Smooth muscle cell of the brain vasculature (primary cell): ENCODE measurements at regions not wholly inside any gene's neighbourhood (a gene's known extent, or its start where the extent isn't known, plus 50 kb on each side); places are given as distances from the start of the nearest gene placed in this dataset.

ENCODE experiments used
- DNase-seq: peaks from one replicate; pipeline ENCODE4 v3.0.0-alpha.2; 2012; ENCODE audit warnings: low read depth, low spot score

DNA sequence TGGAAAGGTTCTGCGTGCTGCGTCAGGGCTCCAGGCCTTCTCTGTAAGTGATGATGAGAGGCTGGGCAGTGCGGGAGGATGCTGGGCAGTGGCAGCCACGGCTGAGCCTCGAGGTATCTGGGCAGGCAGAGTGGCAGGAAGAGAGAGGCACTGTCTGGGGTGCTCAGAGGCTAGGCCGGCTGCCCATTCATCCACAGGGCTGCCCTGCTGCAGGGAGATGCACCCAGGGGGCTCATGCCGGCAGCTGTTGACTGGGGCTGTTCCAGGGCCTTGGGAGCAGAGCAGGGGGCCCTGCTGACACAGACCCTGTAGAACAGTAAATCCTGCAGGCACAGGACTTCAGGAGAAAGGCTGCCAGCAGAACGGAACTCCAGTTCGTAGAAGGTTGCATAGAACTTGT is 88.8 kb downstream of the BOD1 start:
- no peak for DNase-seq

DNA sequence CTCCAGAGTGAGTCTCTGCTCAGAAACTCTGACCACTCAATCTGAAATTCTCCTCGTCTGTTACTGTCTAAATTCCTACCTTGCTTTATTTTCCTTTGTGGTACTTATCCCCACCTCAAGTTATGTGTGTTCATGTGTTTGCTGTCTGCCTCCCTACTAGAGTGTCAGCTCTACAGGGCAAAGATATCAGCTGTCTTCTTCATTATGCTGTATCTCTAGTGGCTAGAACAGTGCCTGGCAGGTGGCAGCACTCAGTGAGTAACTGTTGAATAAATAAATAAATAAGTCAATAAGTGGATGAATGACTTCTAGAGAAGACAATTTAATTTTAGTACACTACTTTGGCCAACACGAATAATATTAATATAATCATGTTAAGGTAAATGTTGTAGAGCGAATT is 92.3 kb downstream of the BOD1 start:
- no peak for DNase-seq

DNA sequence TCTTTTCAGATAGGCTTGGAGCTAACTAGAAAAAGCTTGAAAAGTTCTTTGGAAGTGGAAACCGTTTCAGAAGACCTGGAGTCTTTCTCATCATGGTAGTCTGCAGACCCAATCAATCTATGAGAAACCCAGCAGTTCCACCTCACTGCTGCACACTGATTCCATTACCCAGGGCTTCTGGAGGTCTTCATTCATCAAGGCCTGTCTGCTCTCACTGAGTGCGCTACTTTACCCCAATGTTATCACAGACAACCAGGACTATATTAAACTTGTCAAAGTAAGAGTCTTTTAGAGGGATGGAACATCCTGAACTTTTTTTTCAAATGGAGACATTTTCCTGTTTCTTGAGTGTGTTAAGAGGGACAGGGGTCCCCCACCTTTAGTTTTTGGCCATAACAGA is 93.1 kb downstream of the BOD1 start:
- DNase-seq: no peak

DNA sequence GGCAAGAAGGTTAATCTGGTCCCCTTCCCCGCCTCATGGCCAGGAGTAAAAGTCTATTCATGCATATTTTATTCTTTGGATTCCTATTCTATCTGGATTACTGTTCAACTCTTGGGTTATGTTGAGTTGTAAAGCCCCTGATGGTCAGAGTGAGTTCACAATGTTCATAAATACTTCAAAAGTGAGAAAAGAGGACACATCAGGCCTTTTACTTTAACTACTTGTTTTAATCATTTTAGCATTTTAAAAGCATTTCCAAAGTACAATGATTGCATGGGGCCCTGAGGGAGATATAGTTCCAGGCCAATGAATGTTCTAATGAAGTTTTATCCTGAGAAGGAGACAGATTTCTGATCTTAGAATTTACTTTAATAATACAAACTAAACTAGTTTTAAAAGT is 93.9 kb downstream of the BOD1 start:
- DNase-seq: no peak

DNA sequence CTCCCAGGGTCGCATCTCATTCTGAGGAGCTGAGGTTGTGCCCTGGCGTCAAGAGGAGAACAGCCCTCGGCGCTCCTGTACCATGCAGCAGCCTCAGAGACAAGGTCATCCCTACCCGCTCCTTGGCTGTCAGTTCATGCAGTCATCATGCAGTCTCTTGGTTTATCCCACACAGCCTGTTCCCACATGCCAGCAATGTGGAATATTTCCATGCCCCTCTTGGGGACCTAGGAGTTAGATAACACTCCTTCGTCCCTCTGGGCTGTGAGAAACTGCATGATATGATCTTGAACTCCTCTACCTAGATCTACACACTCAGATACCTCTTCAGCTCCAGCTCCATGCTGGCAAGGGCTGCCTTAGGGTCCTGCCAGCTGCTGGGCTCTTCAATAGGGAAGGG is 97.6 kb downstream of the BOD1 start:
- DNase-seq: no peak

DNA sequence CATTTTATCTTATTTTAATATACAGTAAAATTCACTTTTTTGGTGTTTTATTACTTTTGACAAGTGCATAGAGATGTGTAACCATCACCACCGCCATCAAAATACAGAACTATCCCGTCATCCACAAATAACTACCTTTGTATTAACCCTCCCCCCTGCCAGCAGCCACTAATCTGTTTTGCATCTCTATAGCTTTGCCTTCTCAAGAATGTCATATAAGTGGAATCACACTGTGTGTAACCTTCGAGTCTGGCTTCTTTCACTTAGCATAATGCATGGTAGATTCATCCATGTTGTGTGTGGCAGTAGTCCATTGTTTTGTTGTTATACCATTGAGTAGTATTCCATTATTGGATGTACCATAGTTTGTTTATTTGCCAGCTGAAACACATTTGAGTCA is 98.8 kb downstream of the BOD1 start:
- DNase-seq: no peak

DNA sequence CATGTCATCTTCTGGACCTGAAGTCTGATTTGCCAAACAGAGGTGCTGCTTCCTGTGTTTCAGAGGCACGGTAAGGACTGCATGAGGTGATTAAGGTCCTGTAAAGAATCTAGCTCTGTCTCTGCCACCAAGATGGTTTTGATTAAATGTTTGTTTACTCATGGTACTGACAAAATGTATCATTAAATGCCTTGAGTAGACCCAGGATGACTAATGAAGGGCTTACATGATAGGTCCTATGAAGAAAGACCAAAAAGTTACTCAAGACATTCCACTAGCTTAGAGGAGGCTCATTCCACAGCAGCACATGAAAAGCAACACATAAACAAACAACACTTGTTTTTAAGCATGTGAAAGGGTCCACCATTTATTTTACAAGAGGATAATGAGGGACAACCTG is 100.9 kb downstream of the BOD1 start:
- DNase-seq: no peak

DNA sequence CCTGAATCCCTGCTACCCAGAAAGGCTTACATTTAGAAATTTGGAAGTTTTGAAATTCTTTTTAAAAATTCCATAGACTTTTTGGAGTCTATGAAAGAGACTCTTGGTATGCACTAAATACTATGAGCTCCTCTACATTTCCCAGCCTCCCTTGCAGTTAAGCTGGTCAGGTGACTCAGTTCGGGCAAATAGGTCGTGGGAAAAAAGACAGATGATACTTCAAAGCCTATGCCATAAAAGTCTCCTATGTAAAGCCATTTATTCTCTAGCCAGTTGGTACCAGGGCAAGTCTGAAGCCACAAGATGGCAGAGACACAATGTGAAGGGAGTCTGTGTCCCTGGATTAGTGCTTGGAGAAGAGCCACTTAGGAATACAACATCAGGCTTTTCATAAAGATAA is 101.8 kb downstream of the BOD1 start:
- no peak for DNase-seq

DNA sequence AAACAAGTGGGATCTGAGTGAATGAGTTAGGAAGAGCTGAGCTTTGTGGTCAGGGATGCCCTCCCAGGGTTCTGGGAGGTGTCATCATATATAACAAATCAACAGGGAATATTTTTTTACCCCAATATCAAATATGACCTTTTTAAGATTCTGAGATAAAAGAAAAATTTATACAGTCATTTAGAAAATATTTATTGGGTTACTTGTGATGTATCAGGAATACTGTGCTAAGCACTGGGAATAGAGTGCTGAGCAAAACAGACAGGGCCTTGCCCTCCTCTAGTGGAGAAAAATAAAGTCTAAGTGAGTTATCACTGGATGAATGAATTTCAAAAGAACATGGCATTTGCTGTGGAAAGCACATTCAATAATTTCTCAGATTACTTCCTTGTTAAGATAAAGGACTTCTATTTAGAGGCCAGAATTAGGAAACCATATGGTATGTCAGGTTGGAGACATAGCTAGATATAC is 102.9 kb downstream of the BOD1 start:
- DNase-seq: no peak

DNA sequence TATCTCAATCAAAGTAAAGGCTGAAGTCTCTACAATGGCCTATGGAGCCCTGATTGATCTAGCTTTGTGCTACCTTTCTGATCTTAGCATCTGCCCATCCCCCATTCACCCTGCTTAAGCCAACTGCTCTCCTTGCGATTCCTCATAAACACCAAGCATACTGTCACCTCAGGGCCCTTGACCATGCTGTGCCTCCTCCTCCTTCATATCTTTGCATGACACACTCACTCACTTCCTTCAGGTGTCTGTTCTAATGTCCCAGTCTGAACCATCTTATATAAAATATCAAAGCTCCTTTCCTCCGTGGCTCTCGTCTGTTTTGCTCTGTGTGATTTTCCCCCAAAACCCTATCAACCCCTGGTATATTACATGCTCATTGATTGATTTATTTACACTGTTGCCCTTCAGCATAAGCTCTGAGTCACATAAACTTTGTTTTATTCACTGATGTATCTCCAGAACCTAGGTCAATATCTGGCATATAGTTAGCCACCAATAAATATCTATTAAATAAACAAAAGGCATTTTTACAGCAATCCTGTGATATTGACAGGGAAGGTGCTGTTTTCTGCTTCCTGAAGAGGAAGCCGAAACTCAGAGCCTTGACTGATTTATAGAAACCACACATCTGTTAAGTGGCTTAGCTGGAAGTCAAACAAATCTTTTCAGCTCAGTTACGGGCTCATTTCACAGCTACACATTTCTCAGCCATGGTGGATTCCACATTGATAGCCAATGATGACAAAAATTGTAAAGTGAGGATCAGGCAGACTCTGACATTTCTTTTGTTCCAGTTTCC is 103.6 kb downstream of the BOD1 start:
- no peak for DNase-seq

DNA sequence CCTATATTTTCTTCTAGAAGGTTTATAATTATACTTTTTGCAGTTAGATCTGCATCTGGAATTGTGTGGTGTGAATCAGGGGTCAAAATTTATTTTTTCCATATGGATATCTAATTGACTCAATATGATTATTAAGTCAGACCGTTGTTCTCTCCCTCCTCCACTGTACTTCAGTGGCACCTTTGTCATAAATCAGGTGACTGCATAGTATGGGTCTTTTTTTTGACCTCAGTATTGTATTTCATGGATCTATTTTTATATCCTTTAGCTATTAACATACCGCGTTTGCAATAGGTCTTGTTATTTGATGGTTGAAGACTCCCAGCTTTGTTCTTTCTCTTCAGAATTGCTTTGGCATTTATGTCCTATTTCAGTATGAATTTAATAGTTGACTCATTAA is 107.4 kb downstream of the BOD1 start:
- DNase-seq: no peak

DNA sequence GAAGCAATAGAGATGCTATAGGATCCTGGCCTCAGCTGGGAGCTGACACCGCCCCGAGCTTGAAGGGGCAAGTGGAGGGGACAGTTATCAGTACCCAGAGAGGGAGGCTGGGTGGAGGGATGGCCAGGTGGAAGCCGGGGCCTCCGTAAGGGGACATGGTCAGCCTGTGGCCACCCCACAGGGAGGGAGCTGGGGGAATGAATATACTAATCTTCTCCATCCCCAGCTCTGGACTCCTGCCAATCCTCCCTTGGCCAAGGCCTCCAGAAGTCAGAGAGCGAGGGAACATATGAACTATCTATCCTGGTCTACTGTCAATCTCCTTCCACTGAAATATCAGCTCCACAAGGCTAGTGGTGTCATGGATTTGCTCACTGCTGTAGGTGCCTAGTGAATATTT is 109.3 kb downstream of the BOD1 start:
- DNase-seq: no peak

DNA sequence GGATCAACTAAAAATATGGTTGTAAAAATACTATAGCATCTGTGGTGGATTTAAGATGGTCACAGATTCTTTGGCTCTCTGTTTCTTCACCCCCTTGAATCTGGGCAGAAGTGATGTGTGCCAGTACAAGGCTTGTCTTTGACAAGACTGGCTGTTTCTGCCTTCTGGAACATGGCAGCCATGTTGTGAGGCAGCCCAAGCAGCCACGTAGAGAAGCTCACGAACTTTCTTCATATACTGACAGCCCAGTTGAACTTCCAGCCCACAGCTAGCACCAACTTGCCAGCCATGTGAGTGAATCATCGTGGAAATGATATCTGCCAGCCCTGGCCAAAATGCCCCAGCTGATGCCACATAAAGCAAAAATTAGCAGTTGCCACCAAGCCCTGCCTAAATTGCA is 110.8 kb downstream of the BOD1 start:
- DNase-seq: no peak

DNA sequence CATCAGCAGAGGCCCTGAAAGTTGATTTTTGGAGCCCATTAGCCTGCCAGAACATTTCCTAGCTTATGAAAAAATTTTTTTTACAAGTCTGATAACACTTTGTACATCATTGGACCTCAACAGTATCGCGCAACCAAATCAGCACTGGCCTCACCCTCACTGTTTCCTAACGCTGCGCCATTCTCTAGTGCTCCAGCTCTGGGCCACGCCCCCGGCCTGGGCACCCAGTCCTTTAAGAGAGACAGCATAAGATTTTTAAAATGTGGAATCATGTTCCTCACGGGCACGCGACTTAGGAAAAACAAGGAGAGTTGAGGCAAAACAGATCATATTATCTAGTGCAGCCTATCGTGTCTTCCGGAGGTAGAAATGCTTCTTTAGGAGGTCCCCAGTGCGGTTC is 114.5 kb downstream of the BOD1 start:
- DNase-seq: no peak

DNA sequence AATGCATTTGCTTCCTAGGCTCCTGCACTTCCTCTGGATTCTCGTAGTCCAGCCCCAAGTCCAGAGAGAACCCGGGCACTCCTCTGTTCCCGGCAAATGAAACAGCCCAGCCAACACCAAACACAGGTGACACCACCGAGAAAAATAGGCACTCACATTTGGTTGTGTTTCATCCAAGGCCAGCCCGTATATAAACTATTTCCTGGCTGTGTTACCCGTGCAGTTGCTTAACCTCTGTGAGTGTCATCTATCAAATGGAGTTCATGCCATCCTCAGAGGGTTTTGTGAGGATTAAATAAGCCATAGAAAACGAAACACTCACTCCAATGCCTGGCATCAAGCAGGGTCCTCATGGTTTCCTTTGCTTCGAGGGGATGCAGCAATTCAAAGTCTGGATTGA is 115.2 kb downstream of the BOD1 start:
- DNase-seq: no peak

DNA sequence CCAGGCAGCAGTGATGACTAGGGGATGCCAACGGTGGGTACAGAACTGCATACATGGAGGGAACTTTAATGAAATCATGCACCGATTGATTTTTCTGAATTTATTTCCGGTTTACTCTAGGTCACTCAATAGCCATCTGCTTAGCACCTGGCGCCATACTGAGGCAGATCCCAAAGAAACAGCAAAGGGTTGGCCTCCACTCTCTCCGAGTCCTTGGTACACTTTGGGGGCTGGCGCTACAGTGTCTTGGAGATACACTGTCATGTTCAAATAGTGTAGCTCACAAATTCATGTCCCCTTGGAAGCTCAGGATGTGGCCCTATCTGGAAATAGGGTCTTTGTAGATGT is 116.3 kb downstream of the BOD1 start:
- no peak for DNase-seq

DNA sequence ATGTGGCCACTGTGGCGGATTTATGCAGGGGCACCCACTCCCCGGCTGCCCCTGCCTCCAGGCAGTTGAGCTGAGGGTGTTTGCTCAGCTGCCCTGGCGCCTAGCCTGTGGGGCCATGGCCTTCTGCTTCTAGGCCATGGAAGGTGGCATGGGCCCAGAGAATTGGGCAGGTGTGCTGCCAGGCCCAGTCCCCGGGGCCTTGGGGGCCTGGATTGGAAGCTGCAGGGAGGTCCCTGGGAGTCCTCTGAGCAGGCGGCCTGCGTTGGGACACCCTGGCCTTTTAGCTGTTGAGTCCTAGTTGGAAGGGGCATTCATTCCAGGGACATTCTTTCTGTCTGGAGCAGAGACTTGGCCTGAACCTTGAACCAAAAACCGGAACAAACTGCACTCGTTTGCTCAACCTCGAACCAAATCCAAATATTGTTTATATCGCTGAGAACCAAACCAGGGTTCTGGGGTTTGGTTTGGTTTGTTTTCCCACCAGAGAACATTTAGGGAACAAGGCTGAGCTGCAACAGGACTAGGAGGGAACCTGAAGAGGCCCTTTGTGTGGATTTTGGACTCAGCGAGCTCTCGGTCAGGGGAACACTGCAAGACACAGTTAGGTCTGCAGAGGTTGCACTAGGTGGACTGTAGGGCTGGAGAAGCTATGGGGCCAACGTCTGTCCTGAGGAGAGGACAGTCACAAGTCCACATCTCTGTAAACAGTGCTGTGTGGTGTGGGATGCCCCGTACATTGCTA is 116.8 kb downstream of the BOD1 start:
- no peak for DNase-seq

DNA sequence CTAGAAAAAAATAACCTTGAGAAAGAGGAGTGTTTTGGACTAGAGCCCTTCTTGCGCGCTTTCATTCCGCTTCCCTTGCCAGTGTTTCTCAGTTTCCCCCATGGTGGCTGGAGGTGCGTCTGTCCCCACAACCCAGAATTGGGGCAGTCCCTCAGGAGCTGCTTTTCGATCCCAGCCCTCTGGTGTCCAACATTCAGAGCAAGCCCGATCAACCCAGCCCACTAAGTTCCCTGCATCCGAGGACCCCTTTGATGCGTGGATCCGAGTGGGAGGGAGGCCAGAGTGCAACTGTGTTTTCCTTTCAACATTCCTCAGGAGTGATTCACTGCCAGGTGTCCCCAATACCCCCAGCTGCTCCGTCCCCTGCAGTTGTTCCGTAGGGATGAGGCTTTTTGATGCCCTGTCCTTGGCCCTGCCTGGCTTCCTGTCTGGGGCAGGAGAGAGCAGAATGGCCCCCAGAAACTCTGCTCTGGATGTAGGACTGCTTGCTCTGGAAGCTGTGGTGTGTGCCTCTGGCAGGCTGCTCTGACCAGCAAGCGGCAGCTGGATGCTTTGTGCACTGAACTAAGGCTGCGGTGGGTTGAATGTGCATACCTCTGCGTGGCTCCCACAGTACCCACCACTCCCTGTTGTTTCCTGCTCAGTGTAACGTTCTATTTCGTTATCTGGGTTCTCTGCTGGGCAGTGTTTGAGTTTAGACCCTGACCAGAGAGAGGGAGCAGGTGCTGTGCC is 117.5 kb downstream of the BOD1 start:
- no peak for DNase-seq

DNA sequence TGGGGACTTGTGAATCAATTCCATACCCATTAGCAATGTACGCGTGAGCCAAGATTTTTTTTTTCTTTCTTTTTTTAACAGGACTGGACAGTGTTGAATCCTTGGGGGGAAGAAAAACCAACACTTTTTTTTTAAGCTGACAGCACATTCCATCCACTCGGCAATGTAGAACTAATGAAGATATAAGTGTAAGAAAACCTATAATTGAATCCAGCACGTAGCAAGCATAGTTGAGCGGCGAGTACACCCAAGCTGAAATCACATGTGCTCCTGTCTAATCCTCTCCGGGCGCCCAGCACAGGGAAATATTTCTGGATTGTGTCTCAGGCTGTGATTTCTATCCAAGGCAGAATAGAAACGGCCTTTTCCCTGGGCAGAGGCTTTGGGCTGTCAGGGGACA is 118.2 kb downstream of the BOD1 start:
- no peak for DNase-seq

DNA sequence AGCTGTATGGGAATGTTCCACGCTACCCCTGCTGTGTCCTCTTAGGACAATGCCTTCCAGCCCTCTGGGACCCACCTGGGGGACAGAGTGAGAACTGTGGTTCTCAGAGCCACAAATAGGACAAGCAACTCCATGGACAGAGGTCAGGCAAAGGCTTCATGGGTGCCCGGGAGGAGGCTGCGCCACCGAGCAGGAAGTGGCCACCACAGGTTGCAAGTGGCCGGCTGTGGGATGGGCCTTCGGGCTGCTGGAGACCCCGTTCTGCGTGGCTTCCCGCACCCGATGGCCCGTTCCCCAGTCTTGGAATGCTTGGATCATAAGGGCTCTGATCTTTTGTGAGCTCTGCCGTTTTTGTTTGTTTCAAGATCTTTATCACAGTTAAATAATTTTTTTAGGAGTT is 118.8 kb downstream of the BOD1 start:
- DNase-seq: no peak

DNA sequence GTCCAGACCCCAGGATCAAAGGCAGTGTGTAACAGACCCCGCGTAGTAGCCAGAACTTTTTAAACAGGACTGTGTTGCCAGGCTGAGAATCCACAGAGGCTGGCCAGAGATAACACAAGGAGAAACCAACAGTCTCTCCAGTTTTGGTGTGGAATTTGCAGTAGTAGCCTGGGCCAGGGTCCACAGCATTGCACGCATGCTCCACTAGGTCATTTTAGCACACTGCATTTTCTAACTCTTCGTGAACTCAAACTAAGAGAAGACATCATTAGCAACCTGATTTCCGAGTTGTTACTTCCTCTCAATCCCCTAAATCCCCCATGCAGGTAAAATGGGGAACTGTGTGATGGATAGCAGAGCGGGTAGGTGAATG is 119.6 kb downstream of the BOD1 start:
- DNase-seq: no peak

DNA sequence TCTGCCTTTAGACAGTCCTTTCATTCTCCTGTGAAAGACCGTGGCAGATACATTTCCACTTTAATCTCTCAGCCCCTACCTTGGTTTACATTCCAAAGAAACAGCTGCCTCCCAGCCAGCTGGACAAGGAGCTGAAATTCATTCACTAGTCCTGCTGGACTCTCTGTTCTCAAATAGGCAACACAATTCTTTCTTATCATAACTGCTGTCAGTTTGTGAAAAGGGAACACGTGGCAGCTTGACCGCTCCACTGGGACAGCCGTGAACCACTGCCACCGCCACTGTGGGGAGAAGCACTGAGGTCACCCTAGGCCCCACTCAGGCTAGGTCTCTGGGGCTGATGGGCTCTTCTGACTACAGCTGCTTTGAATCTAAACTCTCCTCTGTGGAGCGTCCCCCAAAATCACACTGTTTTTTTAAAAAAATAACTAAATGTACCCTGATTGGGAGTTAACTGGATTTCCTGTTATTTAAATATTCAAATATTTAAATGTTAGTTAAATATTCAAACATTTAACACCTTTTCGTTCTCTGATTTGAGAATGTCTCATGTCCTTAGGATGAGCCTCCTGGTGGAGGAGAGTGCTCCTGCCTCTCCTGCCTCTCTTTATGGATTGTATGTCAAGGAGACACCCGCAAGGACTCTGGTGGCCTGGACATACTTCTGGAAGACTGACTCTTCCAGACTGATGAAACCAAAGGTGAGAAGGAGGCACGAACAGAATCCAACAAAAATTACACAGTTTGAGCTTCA is 120.1 kb downstream of the BOD1 start:
- no peak for DNase-seq
